Heart left ventricle (tissue), 13 donors: ENCODE measurements at regions not wholly inside any gene's neighbourhood (a gene's known extent, or its start where the extent isn't known, plus 50 kb on each side); places are given as distances from the start of the nearest gene placed in this dataset.

ENCODE experiments used
- POLR2A ChIP-seq, 2 donors: fragments of 450-650 bp; IDR thresholded peaks; one replicate each; pipeline ENCODE4 v1.6.1; 2017; ENCODE audit warnings: antibody characterized with exemption in 2 of 2, mild to moderate bottlenecking in 2 of 2, moderate library complexity in 2 of 2
- TF ChIP-seq, protein P1 (sequence below), 12 donors: fragments of 200-600 bp; sonication (generic) in 4 of 12; IDR thresholded peaks; one replicate each; pipeline versions ENCODE4 v1.5.0 to v1.8.0; 2018 to 2022; ENCODE audit warnings: antibody characterized with exemption in 12 of 12, mild to moderate bottlenecking in 5 of 12
- donor health status: ischemic (EF 13 %, LVEDD 7.1; RV severe dilation, severe dysfunction).
- donor health status: DM: no; HTN: yes; CAD: no.
- donor health status: DM: no; HTN: no; CAD: no.
- donor health status: ischemic (EF 25% LVEDD 6.9; RV normal size, moderate dysfunction).
- donor health status: ischemic (EF 25% LVEDD 5.7; RV mildly dilated, moderate dysfunction).
- donor health status: ischemic (EF 35%, LVEDD 5.7; RV mildly dilated, moderate dysfunction).
- donor health status: nonischemic (EF 11% LVEDD 7.7; RV severe dilation, severe dysfunction).
- donor health status: DM: yes; HTN: yes; CAD: no.
- donor health status: PGD.
- donor health status: ischemic (EF 29% LVEDD 5.4; RV normal size, mild dysfunction).
- donor health status: nonischemic (EF 23%, LVEDD 6.1; RV moderate dilation, normal function).

DNA sequence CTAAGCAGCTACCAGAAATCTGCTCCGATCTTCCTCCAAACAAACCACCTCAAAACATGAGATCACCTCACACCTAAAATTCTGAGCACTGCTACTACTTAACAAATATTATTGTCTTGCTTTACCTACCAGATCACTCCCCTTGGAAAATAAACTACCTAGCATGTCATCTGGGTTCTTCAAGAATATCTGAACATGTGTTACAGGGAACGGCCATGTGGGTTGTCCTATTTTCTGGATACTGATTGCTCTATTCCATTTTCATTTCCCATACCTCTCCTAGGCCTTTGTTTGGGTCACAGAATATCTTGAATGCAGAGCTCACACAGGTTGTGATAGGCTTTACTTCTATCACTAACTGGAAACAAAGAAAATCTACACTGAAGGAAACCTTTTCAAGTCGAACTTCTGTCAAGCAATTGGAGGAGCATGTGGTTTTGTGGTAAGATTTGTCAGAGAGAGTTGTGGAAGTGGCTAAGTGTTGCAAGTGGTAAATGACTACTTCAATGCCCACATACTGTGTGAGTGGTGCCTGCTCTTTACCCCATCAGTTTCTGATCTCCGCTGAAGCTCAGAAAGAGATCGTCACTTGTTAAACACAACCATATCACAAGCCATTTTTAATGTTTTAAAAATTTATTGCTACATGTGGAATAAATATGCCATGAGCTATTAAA is 739.1 kb upstream of the ZEB2 start:
- TF ChIP-seq, protein P1, sequence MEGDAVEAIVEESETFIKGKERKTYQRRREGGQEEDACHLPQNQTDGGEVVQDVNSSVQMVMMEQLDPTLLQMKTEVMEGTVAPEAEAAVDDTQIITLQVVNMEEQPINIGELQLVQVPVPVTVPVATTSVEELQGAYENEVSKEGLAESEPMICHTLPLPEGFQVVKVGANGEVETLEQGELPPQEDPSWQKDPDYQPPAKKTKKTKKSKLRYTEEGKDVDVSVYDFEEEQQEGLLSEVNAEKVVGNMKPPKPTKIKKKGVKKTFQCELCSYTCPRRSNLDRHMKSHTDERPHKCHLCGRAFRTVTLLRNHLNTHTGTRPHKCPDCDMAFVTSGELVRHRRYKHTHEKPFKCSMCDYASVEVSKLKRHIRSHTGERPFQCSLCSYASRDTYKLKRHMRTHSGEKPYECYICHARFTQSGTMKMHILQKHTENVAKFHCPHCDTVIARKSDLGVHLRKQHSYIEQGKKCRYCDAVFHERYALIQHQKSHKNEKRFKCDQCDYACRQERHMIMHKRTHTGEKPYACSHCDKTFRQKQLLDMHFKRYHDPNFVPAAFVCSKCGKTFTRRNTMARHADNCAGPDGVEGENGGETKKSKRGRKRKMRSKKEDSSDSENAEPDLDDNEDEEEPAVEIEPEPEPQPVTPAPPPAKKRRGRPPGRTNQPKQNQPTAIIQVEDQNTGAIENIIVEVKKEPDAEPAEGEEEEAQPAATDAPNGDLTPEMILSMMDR (IDR thresholded peaks at IDR 0.05), result no peak
- no peak for TF ChIP-seq POLR2A (IDR thresholded peaks at IDR 0.05)
